ENCODE measurements at regions not wholly inside any gene's neighbourhood (a gene's known extent, or its start where the extent isn't known, plus 50 kb on each side); places are given as distances from the start of the nearest gene placed in this dataset.

- no peak for DNase-seq (ENCODE audit: low read depth)
- no peak overlapping the region for H3K4me3 ChIP-seq (ENCODE audit: low read depth, low read length)
- TF ChIP-seq CTCF (conservative IDR thresholded peaks at IDR 0.05; ENCODE audit: low read depth, low read length) = no peak
Measured at GRCh38 chrX:144494074-144494473, 610.2 kb downstream of the UBE2NL start.

DNA sequence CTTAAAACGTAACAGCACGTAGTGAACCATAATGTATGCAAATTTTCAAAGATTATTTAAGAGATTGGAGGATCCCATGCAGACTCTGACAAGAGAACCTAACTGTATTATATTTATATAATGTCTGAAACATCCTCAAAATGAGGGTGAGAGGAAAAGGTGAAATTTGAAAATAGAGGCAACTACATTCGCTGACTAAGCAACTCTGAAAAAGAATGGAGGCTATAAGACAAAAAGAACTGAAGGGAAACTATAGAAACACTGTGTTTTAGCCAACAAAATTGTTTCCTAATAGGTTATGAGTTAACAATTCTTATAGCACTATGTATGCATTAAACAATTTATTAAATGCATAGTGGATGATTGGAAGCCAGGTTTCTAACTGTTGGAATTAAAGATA is 648.0 kb downstream of the UBE2NL start:
- H3K4me3 ChIP-seq (ENCODE audit: low read depth, low read length) = no peak overlapping the region
- no peak for TF ChIP-seq CTCF (conservative IDR thresholded peaks at IDR 0.05; ENCODE audit: low read depth, low read length)
- DNase-seq (ENCODE audit: low read depth) = no peak

- H3K4me3 ChIP-seq (ENCODE audit: low read depth, low read length) = no peak overlapping the region
- no peak for DNase-seq (ENCODE audit: low read depth)
- peak; percentile 11 for TF ChIP-seq CTCF (conservative IDR thresholded peaks at IDR 0.05; ENCODE audit: low read depth, low read length)
Measured at GRCh38 chrX:144566592-144566991, 680.7 kb upstream of the SPANXN1 start.

- DNase-seq (ENCODE audit: low read depth) = peak; percentile 22
- TF ChIP-seq CTCF (conservative IDR thresholded peaks at IDR 0.05; ENCODE audit: low read depth, low read length) = no peak
Measured at GRCh38 chrX:144586756-144587155, 660.5 kb upstream of the SPANXN1 start.

GRCh38 chrX:144592036-144592435 is 655.3 kb upstream of the SPANXN1 start:
- DNase-seq (ENCODE audit: low read depth) = no peak
- no peak for TF ChIP-seq CTCF (conservative IDR thresholded peaks at IDR 0.05; ENCODE audit: low read depth, low read length)
- no peak overlapping the region for H3K4me3 ChIP-seq (ENCODE audit: low read depth, low read length)

More at GRCh38 chrX:144586756-144587155, 660.5 kb upstream of the SPANXN1 start:
- H3K4me3 ChIP-seq (ENCODE audit: low read depth, low read length) = no peak overlapping the region

DNA sequence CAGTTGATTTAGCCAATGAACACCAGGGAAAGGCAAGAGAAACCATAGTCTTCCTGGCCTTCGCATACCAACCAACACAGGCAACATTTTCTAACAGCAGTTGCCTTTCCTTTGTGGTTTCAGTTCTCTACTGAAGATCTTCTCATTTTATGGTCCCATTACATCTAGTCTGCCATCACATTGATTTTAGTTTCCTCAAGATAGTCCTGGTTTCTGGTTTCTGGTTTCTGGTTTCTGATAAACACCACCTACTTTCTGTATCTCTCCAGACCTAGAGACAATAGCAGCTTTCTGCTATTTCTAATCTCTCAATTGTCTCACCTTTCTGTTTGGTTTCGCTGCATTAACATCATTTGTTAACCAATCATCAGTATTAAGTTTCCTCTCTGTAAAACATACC is 646.3 kb upstream of the SPANXN1 start:
- no peak for DNase-seq (ENCODE audit: low read depth)
- no peak for TF ChIP-seq CTCF (conservative IDR thresholded peaks at IDR 0.05; ENCODE audit: low read depth, low read length)
- H3K4me3 ChIP-seq (ENCODE audit: low read depth, low read length) = no peak overlapping the region

- DNase-seq (ENCODE audit: low read depth) = no peak
- no peak for TF ChIP-seq CTCF (conservative IDR thresholded peaks at IDR 0.05; ENCODE audit: low read depth, low read length)
Measured at GRCh38 chrX:144612076-144612475, 635.2 kb upstream of the SPANXN1 start.

More at GRCh38 chrX:144612076-144612475, 635.2 kb upstream of the SPANXN1 start:
- no peak overlapping the region for H3K4me3 ChIP-seq (ENCODE audit: low read depth, low read length)

All from epithelial cell of proximal tubule (primary cell).